HCT116 (cell line): ENCODE measurements at regions not wholly inside any gene's neighbourhood (a gene's known extent, or its start where the extent isn't known, plus 50 kb on each side); places are given as distances from the start of the nearest gene placed in this dataset.

ENCODE experiments used
- ATAC-seq: fragments of 200-7000 bp; cut with Tn5 transposase; 2 replicates; pipeline ENCODE4 v1.9.1; 2020; ENCODE audit warnings: mild to moderate bottlenecking, moderate library complexity
- BruUV-seq: library from RNA; stranded (reverse); fragments of 400-500 nt; replicated peaks from 2 replicates; lab custom pipeline; 2021; lab: Mats Ljungman, UMichigan
- CTCF ChIA-PET: fragments of 300-600 bp; sonication (Branson Sonifier 250); formaldehyde crosslinking; loops from one replicate; lab custom pipeline; 2021; ENCODE audit warnings: antibody characterized with exemption; lab: Charles Lee
- POLR2A ChIA-PET: fragments of 300-600, 350-600 bp; sonication (Branson Sonifier 250); formaldehyde crosslinking; loops from one replicate; lab custom pipeline; 2021; ENCODE audit warnings: antibody characterized with exemption; lab: Charles Lee
- RAD21 ChIA-PET, 2 experiments: fragments of 300-600 bp; sonication (Branson Sonifier 250); formaldehyde crosslinking; loops; one replicate each; lab custom pipeline; 2023; ENCODE audit warnings: low total read pairs in 2 of 2; ENCODE audit not compliant: uncharacterized antibody in 2 of 2, unreplicated experiment in 2 of 2, low non-redundant PET in 1 of 2; lab: Charles Lee
- DNase-seq: peaks from one replicate; pipeline ENCODE4 v3.0.0-alpha.2; 2010; ENCODE audit warnings: low read depth, low spot score
- H2AFZ ChIP-seq: fragments of 200-600 bp; shearing (Covaris generic), sonication (generic); 2 replicates; pipeline ENCODE4 v1.6.1; 2017; ENCODE audit warnings: low read depth, mixed run types, mixed read lengths, antibody characterized with exemption, low read length; ENCODE audit not compliant: poor library complexity, severe bottlenecking
- H3K27ac ChIP-seq: 2 replicates; pipeline ENCODE4 v1.5.1; 2012; ENCODE audit warnings: low read depth, low read length
- H3K27me3 ChIP-seq: fragments of 200-600 bp; sonication (generic); 2 replicates; pipeline ENCODE4 v1.6.1; 2016; ENCODE audit warnings: mixed run types, low read length, mixed read lengths; ENCODE audit not compliant: insufficient read depth
- H3K36me3 ChIP-seq, 2 experiments: fragments of 200-500 bp in 1 of 2; fragments of 200-600 bp in 1 of 2; sonication (Bioruptor generic) in 1 of 2; sonication (generic) in 1 of 2; 2 replicates each; pipeline versions ENCODE4 v1.5.1 to v1.6.1; 2014 to 2016; ENCODE audit warnings: low read length in 2 of 2, inconsistent platforms in 1 of 2, mixed read lengths in 1 of 2, mixed run types in 1 of 2; ENCODE audit not compliant: insufficient read depth in 2 of 2, control insufficient read depth in 1 of 2
- H3K4me1 ChIP-seq, 2 experiments: fragments of 200-600 bp in 1 of 2; sonication (generic) in 1 of 2; 2 replicates each; pipeline versions ENCODE4 v1.5.1 to v1.6.1; 2012 to 2017; ENCODE audit warnings: low read length in 2 of 2, inconsistent platforms in 1 of 2, mild to moderate bottlenecking in 1 of 2, mixed read lengths in 1 of 2, mixed run types in 1 of 2, moderate library complexity in 1 of 2; ENCODE audit not compliant: insufficient read depth in 2 of 2, control insufficient read depth in 1 of 2
- H3K4me2 ChIP-seq: fragments of 200-600 bp; sonication (generic); 2 replicates; pipeline ENCODE4 v1.6.1; 2017; ENCODE audit warnings: mixed run types, low read length, mixed read lengths
- H3K4me3 ChIP-seq, 2 experiments: fragments of 200-600 bp in 1 of 2; sonication (generic) in 1 of 2; replicated peaks in 1 of 2; 2 replicates each; pipeline ENCODE4 v1.5.1; 2011 to 2016; ENCODE audit warnings: low read length in 2 of 2, control low read depth in 1 of 2, low read depth in 1 of 2, mild to moderate bottlenecking in 1 of 2, mixed read lengths in 1 of 2, mixed run types in 1 of 2
- H3K79me2 ChIP-seq: fragments of 200-600 bp; sonication (generic); 2 replicates; pipeline ENCODE4 v1.6.1; 2017; ENCODE audit warnings: mild to moderate bottlenecking, mixed run types, low read length, moderate library complexity, mixed read lengths; ENCODE audit not compliant: insufficient read depth
- H3K9ac ChIP-seq: fragments of 200-600 bp; sonication (generic); 2 replicates; pipeline ENCODE4 v1.6.1; 2016; ENCODE audit warnings: low read length, mixed read lengths
- H3K9me2 ChIP-seq: fragments of 200-600 bp; sonication (generic), shearing (Covaris generic); 2 replicates; pipeline ENCODE4 v1.6.1; 2017; ENCODE audit warnings: mixed run types, mild to moderate bottlenecking, moderate library complexity; ENCODE audit not compliant: insufficient read depth
- H3K9me3 ChIP-seq, 2 experiments: fragments of 200-500 bp in 1 of 2; fragments of 200-600 bp in 1 of 2; sonication (Bioruptor generic) in 1 of 2; sonication (generic) in 1 of 2; 2 replicates each; pipeline ENCODE4 v1.6.1; 2014 to 2017; ENCODE audit warnings: low read length in 2 of 2, mixed read lengths in 2 of 2, inconsistent platforms in 1 of 2, low read depth in 1 of 2, mild to moderate bottlenecking in 1 of 2, mixed run types in 1 of 2, moderate library complexity in 1 of 2; ENCODE audit not compliant: control insufficient read depth in 1 of 2, insufficient read depth in 1 of 2
- H4K20me1 ChIP-seq: fragments of 200-600 bp; sonication (generic), shearing (Covaris generic); 2 replicates; pipeline ENCODE4 v1.6.1; 2017; ENCODE audit warnings: mixed run types, mild to moderate bottlenecking, moderate library complexity; ENCODE audit not compliant: insufficient read depth
- CEBPB ChIP-seq: IDR thresholded peaks from 2 replicates; pipeline ENCODE4 v1.6.1; 2012; ENCODE audit warnings: low read depth
- CTCF ChIP-seq, 3 experiments: fragments of 200-600 bp in 1 of 3; sonication (generic) in 1 of 3; IDR thresholded peaks in 2 of 3; conservative IDR thresholded peaks in 1 of 3; 2 replicates each; pipeline ENCODE4 v1.5.1; 2012 to 2017; ENCODE audit warnings: low read depth in 2 of 3, low read length in 2 of 3, antibody characterized with exemption in 1 of 3, borderline replicate concordance in 1 of 3, control low read depth in 1 of 3, mild to moderate bottlenecking in 1 of 3, mixed read lengths in 1 of 3, mixed run types in 1 of 3, moderate library complexity in 1 of 3; ENCODE audit not compliant: insufficient read depth in 1 of 3
- EGR1 ChIP-seq: IDR thresholded peaks from 2 replicates; pipeline ENCODE4 v1.6.1; 2012; ENCODE audit warnings: low read depth
- ELF1 ChIP-seq: IDR thresholded peaks from 2 replicates; pipeline ENCODE4 v1.6.1; 2012; ENCODE audit warnings: low read depth, borderline replicate concordance
- EZH2phosphoT487 ChIP-seq: fragments of 200-600 bp; IDR thresholded peaks from 2 replicates; pipeline ENCODE4 v1.6.1; 2018; ENCODE audit warnings: antibody characterized with exemption, borderline replicate concordance
- FOSL1 ChIP-seq: IDR thresholded peaks from 2 replicates; pipeline ENCODE4 v1.6.1; 2012; ENCODE audit warnings: low read depth
- JUND ChIP-seq: IDR thresholded peaks from 2 replicates; pipeline ENCODE4 v1.6.1; 2012
- POLR2A ChIP-seq: IDR thresholded peaks from 2 replicates; pipeline ENCODE4 v1.7.0; 2011; ENCODE audit warnings: borderline replicate concordance; ENCODE audit not compliant: insufficient read depth, insufficient read length; ENCODE audit errors: extremely low read depth
- SIN3A ChIP-seq: IDR thresholded peaks from 2 replicates; pipeline ENCODE4 v1.6.1; 2012; ENCODE audit warnings: low read depth
- YY1 ChIP-seq: IDR thresholded peaks from 2 replicates; pipeline ENCODE4 v1.6.1; 2011; ENCODE audit warnings: low read length, low read depth, moderate library complexity, mild to moderate bottlenecking; ENCODE audit not compliant: insufficient replicate concordance; ENCODE audit errors: extremely low read depth
- intact Hi-C: fragments of 100-400 bp; cut with micrococcal nuclease; formaldehyde crosslinking; loops from 2 replicates; pipeline ENCODE4 v1.10.0; 2022

GRCh38 chr6:149135809-149136208 lies 181.7 kb upstream of the TAB2 start (continued):
- no peak for TF ChIP-seq YY1
- no peak for TF ChIP-seq POLR2A
- TF ChIP-seq EGR1: no peak
- no peak for TF ChIP-seq CEBPB
- no peak for TF ChIP-seq ELF1

DNA sequence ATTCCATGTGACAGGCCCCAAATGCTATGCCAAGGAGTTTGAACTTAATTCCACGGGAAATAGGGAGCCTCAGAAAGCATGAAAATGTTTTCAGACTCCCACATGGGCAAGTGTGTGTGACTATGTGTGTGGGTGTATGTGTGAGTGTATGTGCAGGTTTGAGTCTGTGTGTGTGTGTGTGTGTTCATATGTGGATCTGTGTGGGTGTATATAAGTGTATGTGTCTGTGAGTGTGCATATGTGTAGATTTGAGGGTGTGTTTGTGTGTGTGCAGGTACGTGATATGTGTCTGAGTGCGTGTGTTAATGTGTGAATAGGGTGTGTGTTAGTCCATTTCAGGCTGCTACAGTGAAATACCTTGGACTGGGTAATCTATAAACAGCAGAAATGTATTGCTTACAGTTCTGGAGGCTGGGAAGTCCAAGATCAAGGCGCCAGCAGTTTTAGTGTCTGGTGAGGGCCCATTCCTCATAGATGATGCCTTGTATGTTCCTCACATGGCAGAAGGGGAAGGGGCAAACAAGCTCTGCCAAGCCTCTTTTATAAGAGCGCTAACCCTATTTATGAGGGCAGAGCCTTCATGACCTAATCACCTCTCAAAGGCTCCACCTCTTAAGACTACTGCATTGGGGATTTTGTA lies 181.1 kb upstream of the TAB2 start:
- H3K9me3 ChIP-seq: no peaks in the 10 kb centered on the region
- ATAC-seq: no peak
- CTCF ChIA-PET: no interaction called here
- no peaks in the 10 kb centered on the region for H3K4me1 ChIP-seq
- no peaks in the 10 kb centered on the region for H3K9me2 ChIP-seq
- DNase-seq: no peak
- TF ChIP-seq EGR1: no peak
- no peak for TF ChIP-seq JUND
- no peak for TF ChIP-seq FOSL1
- TF ChIP-seq EZH2phosphoT487: no peak
- TF ChIP-seq SIN3A: no peak
- TF ChIP-seq CTCF (IDR thresholded peaks at IDR 0.05 in 2 of 3, conservative IDR thresholded peaks at IDR 0.05 in 1 of 3; ENCODE audit: borderline replicate concordance in 1 of 3, insufficient read depth in 1 of 3, low read depth in 2 of 3, low read length in 2 of 3): no peak
- TF ChIP-seq, all 23 proteins: peak for 0
- Histone ChIP-seq H3K4me2 (no peak overlapping the region), H3K27me3 (no peaks in the 10 kb centered on the region), H3K79me2 (no peaks in the 10 kb centered on the region), H4K20me1 (no peaks in the 10 kb centered on the region), H3K27ac (no peak overlapping the region), H3K9ac (no peak overlapping the region), H2AFZ (no peak overlapping the region), H3K4me3 (no peak overlapping the region), H3K36me3 (no peaks in the 10 kb centered on the region)
- intact Hi-C loops: no loop called here
- POLR2A ChIA-PET: no interaction called here
- RAD21 ChIA-PET: no interaction called here
- BruUV-seq: no TSS peak
